ENCODE measurements at regions not wholly inside any gene's neighbourhood (a gene's known extent, or its start where the extent isn't known, plus 50 kb on each side); places are given as distances from the start of the nearest gene placed in this dataset.

- CTCF ChIA-PET, result no interaction called here
- H3K4me1 ChIP-seq, result peaks cover 18% of the 10 kb centered on the region
- no peak for DNase-seq (ENCODE audit: low read depth in 1 of 2, low spot score in 1 of 2)
- H3K9me3 ChIP-seq, result no peaks in the 10 kb centered on the region
- ATAC-seq, result no peak
- no peak overlapping the region for H3K4me2 ChIP-seq
- no peak overlapping the region for H3K4me3 ChIP-seq
- WGBS (ENCODE audit: missing lambda C conversion rate), result 85% methylated on average over 3 of the region's 3 CpGs
- FAIRE-seq, result no peak
- TF ChIP-seq CHD2 (IDR thresholded peaks at IDR 0.05; ENCODE audit: low read length, partially characterized antibody) (no peak), MAFK (IDR thresholded peaks at IDR 0.05; ENCODE audit: partially characterized antibody) (no peak), HOXA7 (CRISPR knock-in tag; IDR thresholded peaks at IDR 0.05) (no peak), RNF2 (IDR thresholded peaks at IDR 0.05; ENCODE audit: borderline replicate concordance, low read depth) (no peak), SREBF2 (IDR thresholded peaks at IDR 0.05) (no peak), BHLHE40 (IDR thresholded peaks at IDR 0.05; ENCODE audit: low read depth, low read length) (no peak), FOXS1 (CRISPR knock-in tag; IDR thresholded peaks at IDR 0.05) (no peak), ZC3H11A (IDR thresholded peaks at IDR 0.05) (no peak), KDM1A (IDR thresholded peaks at IDR 0.05; ENCODE audit: low read depth) (no peak), ATOH8 (CRISPR knock-in tag; IDR thresholded peaks at IDR 0.05; ENCODE audit: low read depth) (no peak), EP300 (IDR thresholded peaks at IDR 0.05) (no peak), ZNF302 (CRISPR knock-in tag; IDR thresholded peaks at IDR 0.05) (no peak), CEBPB (IDR thresholded peaks at IDR 0.05) (no peak), ESRRA (IDR thresholded peaks at IDR 0.05; ENCODE audit: borderline replicate concordance, low read length) (no peak), PHF8 (IDR thresholded peaks at IDR 0.05; ENCODE audit: borderline replicate concordance, low read depth) (no peak), POLR2AphosphoS2 (conservative IDR thresholded peaks at IDR 0.05; ENCODE audit: low read length) (no peak), KDM5A (IDR thresholded peaks at IDR 0.05) (no peak), CBX8 (IDR thresholded peaks at IDR 0.05) (no peak), POLR2A (IDR thresholded peaks at IDR 0.05; ENCODE audit: low read length) (no peak)
- no peak overlapping the region for H3K27ac ChIP-seq
- POLR2A ChIA-PET, result no interaction called here
These were observed 251.5 kb downstream of the SOX4 start for GRCh38 chr6:21845018-21845417.

GRCh38 chr6:21845439-21846140 lies 252.0 kb downstream of the SOX4 start:
- Histone ChIP-seq H3K4me2 (peak overlapping the region; percentile 30; the same call in 2 of the 3 replicates), H3K27ac (no peak overlapping the region), H3K9me3 (no peaks in the 10 kb centered on the region), H3K4me1 (peaks cover 18% of the 10 kb centered on the region), H3K4me3 (no peak overlapping the region)
- DNase-seq (ENCODE audit: low read depth in 1 of 2, low spot score in 1 of 2), result no peak
- TF ChIP-seq ESRRA (IDR thresholded peaks at IDR 0.05; ENCODE audit: borderline replicate concordance, low read length) (no peak), JUN (IDR thresholded peaks at IDR 0.05) (no peak), RNF2 (IDR thresholded peaks at IDR 0.05; ENCODE audit: borderline replicate concordance, low read depth) (no peak), FOXS1 (CRISPR knock-in tag; IDR thresholded peaks at IDR 0.05) (no peak), ZC3H11A (IDR thresholded peaks at IDR 0.05) (no peak), POLR2AphosphoS2 (conservative IDR thresholded peaks at IDR 0.05; ENCODE audit: low read length) (no peak), HEYL (CRISPR knock-in tag; IDR thresholded peaks at IDR 0.05) (no peak), KDM5A (IDR thresholded peaks at IDR 0.05) (no peak), HES2 (IDR thresholded peaks at IDR 0.05) (no peak), EP300 (IDR thresholded peaks at IDR 0.05) (no peak), BCL3 (IDR thresholded peaks at IDR 0.05) (no peak), TP53 (CRISPR knock-in tag; IDR thresholded peaks at IDR 0.05) (no peak)
- ATAC-seq, result no peak
- WGBS (ENCODE audit: missing lambda C conversion rate), result 74% methylated on average over 6 of the region's 6 CpGs
- ChIA-PET POLR2A (no interaction called here), CTCF (no interaction called here)
- FAIRE-seq, result no peak

All from A549 (cell line).